IMR-90 (cell line): ENCODE measurements at regions not wholly inside any gene's neighbourhood (a gene's known extent, or its start where the extent isn't known, plus 50 kb on each side); places are given as distances from the start of the nearest gene placed in this dataset.

Experiments used
- ATAC-seq: fragments of 200-7000 bp; cut with Tn5 transposase; 2 replicates; pipeline ENCODE4 v1.9.1; 2020; ENCODE audit warnings: low read depth, mild to moderate bottlenecking, moderate library complexity
- BruUV-seq: library from RNA; stranded (reverse); fragments of 400-500 nt; replicated peaks from 2 replicates; lab custom pipeline; 2021; lab: Mats Ljungman, UMichigan
- CTCF ChIA-PET: fragments of 300-600 bp; formaldehyde crosslinking; extraction: SDS; loops from one replicate; lab custom pipeline; 2021; ENCODE audit warnings: antibody characterized with exemption; lab: Yijun Ruan, JAX
- POLR2A ChIA-PET: fragments of 300-600 bp; sonication (Branson Sonifier 250); formaldehyde crosslinking; loops from one replicate; lab custom pipeline; 2022; ENCODE audit warnings: antibody characterized with exemption; ENCODE audit not compliant: unreplicated experiment; lab: Charles Lee
- DNase-seq: peaks from one replicate; pipeline ENCODE4 v3.0.0; 2013
- H2AFZ ChIP-seq: replicated peaks from 2 replicates; pipeline ENCODE3; 2013; ENCODE audit warnings: low read length, mild to moderate bottlenecking; ENCODE audit not compliant: poor library complexity
- H2AK5ac ChIP-seq: 2 replicates; pipeline ENCODE4 v1.6.1; 2013; ENCODE audit warnings: low read depth, low read length, inconsistent platforms
- H2AK9ac ChIP-seq: replicated peaks from 2 replicates; pipeline ENCODE3; 2013; ENCODE audit warnings: mild to moderate bottlenecking, low read depth, low read length, moderate library complexity; ENCODE audit not compliant: poor library complexity
- H2BK120ac ChIP-seq: 2 replicates; pipeline ENCODE4 v1.6.1; 2013; ENCODE audit warnings: low read depth, low read length, inconsistent platforms
- H2BK15ac ChIP-seq: 3 replicates; pipeline ENCODE4 v1.6.1; 2013; ENCODE audit warnings: low read depth, low read length, inconsistent platforms
- H2BK20ac ChIP-seq: 2 replicates; pipeline ENCODE4 v1.6.1; 2013; ENCODE audit warnings: low read depth, mild to moderate bottlenecking, inconsistent platforms, low read length, moderate library complexity
- H2BK5ac ChIP-seq: 2 replicates; pipeline ENCODE4 v1.6.1; 2013; ENCODE audit warnings: mild to moderate bottlenecking, low read depth, low read length, inconsistent platforms; ENCODE audit not compliant: poor library complexity, severe bottlenecking
- H3K14ac ChIP-seq: replicated peaks from 2 replicates; pipeline ENCODE4 v1.6.1; 2013; ENCODE audit warnings: low read depth, low read length, inconsistent platforms
- H3K18ac ChIP-seq: 2 replicates; pipeline ENCODE4 v1.6.1; 2013; ENCODE audit warnings: low read depth, low read length, control low read depth
- H3K23ac ChIP-seq: 2 replicates; pipeline ENCODE4 v1.6.1; 2013; ENCODE audit warnings: low read depth, low read length, inconsistent platforms
- H3K27ac ChIP-seq: 2 replicates; pipeline ENCODE4 v1.5.1; 2013; ENCODE audit warnings: mild to moderate bottlenecking, control low read depth, low read length; ENCODE audit not compliant: insufficient read depth
- H3K27me3 ChIP-seq: 2 replicates; pipeline ENCODE4 v1.6.1; 2013; ENCODE audit warnings: low read length; ENCODE audit not compliant: control insufficient read depth, insufficient read depth
- H3K36me3 ChIP-seq: 2 replicates; pipeline ENCODE4 v1.6.1; 2013; ENCODE audit warnings: low read length, mixed read lengths; ENCODE audit not compliant: control insufficient read depth, insufficient read depth
- H3K4ac ChIP-seq: 2 replicates; pipeline ENCODE4 v1.6.1; 2013; ENCODE audit warnings: low read depth, low read length, inconsistent platforms
- H3K4me1 ChIP-seq: 2 replicates; pipeline ENCODE4 v1.6.1; 2013; ENCODE audit warnings: low read length, mixed read lengths; ENCODE audit not compliant: control insufficient read depth, insufficient read depth
- H3K4me2 ChIP-seq: 2 replicates; pipeline ENCODE4 v1.6.1; 2013; ENCODE audit warnings: low read depth, mild to moderate bottlenecking, control low read depth, low read length, moderate library complexity
- H3K4me3 ChIP-seq: 2 replicates; pipeline ENCODE4 v1.5.1; 2013; ENCODE audit warnings: low read depth, mild to moderate bottlenecking, control low read depth, low read length, moderate library complexity; ENCODE audit not compliant: insufficient read depth
- H3K56ac ChIP-seq: 2 replicates; pipeline ENCODE4 v1.6.1; 2013; ENCODE audit warnings: low read length, inconsistent platforms; ENCODE audit not compliant: insufficient read depth; ENCODE audit errors: extremely low read depth
- H3K79me1 ChIP-seq, 2 experiments: 2 replicates each; pipeline ENCODE4 v1.6.1; 2013; ENCODE audit warnings: low read length in 2 of 2, inconsistent platforms in 1 of 2, low read depth in 1 of 2
- H3K9ac ChIP-seq: 2 replicates; pipeline ENCODE4 v1.6.1; 2013; ENCODE audit warnings: low read depth, low read length, control low read depth
- H3K9me1 ChIP-seq: 2 replicates; pipeline ENCODE4 v1.6.1; 2013; ENCODE audit warnings: low read length, inconsistent platforms; ENCODE audit not compliant: insufficient read depth
- H3K9me3 ChIP-seq: 2 replicates; pipeline ENCODE4 v1.6.1; 2013; ENCODE audit warnings: low read length; ENCODE audit not compliant: control insufficient read depth, insufficient read depth
- H4K20me1 ChIP-seq: 2 replicates; pipeline ENCODE4 v1.6.1; 2013; ENCODE audit warnings: low read length, inconsistent platforms; ENCODE audit not compliant: insufficient read depth
- H4K5ac ChIP-seq: 2 replicates; pipeline ENCODE4 v1.6.1; 2013; ENCODE audit warnings: mild to moderate bottlenecking, low read depth, low read length, control low read depth
- H4K8ac ChIP-seq, 2 experiments: 2 replicates each; pipeline ENCODE4 v1.6.1; 2013; ENCODE audit warnings: low read depth in 2 of 2, low read length in 2 of 2, control low read depth in 1 of 2, inconsistent platforms in 1 of 2
- H4K91ac ChIP-seq: 2 replicates; pipeline ENCODE4 v1.6.1; 2013; ENCODE audit warnings: low read depth, low read length, inconsistent platforms; ENCODE audit not compliant: insufficient read depth
- BHLHE40 ChIP-seq: fragments of 150-350 bp; IDR thresholded peaks from 2 replicates; pipeline ENCODE4 v1.6.1; 2016; ENCODE audit warnings: mild to moderate bottlenecking, low read depth, low read length
- CEBPB ChIP-seq: IDR thresholded peaks from 2 replicates; pipeline ENCODE4 v1.6.1; 2012; ENCODE audit warnings: low read depth, low read length, improper control_type of control experiment
- CHD1 ChIP-seq: IDR thresholded peaks from 2 replicates; pipeline ENCODE4 v1.6.1; 2012; ENCODE audit warnings: low read depth, low read length, improper control_type of control experiment
- CTCF ChIP-seq: conservative IDR thresholded peaks from 2 replicates; pipeline ENCODE4 v1.5.1; 2012; ENCODE audit warnings: mild to moderate bottlenecking, low read depth, low read length, improper control_type of control experiment
- ELK1 ChIP-seq: fragments of 150-350 bp; IDR thresholded peaks from 2 replicates; pipeline ENCODE4 v1.6.1; 2016; ENCODE audit warnings: low read depth, mild to moderate bottlenecking, low read length, moderate library complexity, borderline replicate concordance
- FOS ChIP-seq: fragments of 150-350 bp; IDR thresholded peaks from 2 replicates; pipeline ENCODE4 v1.6.1; 2016; ENCODE audit warnings: low read depth, low read length
- MAZ ChIP-seq: IDR thresholded peaks from 2 replicates; pipeline ENCODE4 v1.6.1; 2012; ENCODE audit warnings: low read depth, mild to moderate bottlenecking, low read length, improper control_type of control experiment, moderate library complexity, borderline replicate concordance
- RAD21 ChIP-seq: IDR thresholded peaks from 2 replicates; pipeline ENCODE4 v1.6.1; 2012; ENCODE audit warnings: low read length, improper control_type of control experiment
- SMC3 ChIP-seq: fragments of 150-350 bp; IDR thresholded peaks from 2 replicates; pipeline ENCODE4 v1.6.1; 2016; ENCODE audit warnings: low read depth, mild to moderate bottlenecking, antibody characterized with exemption, low read length, moderate library complexity
- USF2 ChIP-seq: fragments of 150-350 bp; IDR thresholded peaks from 2 replicates; pipeline ENCODE4 v1.6.1; 2017; ENCODE audit warnings: mild to moderate bottlenecking, antibody characterized with exemption, low read length, low read depth
- dilution Hi-C: fragments of 300-500 bp; cut with HindIII; formaldehyde crosslinking; loops from one replicate; pipeline ENCODE4 v1.14.3; 2018; ENCODE audit warnings: low sequenced_read_pairs; ENCODE audit not compliant: unreplicated experiment
- in situ Hi-C: fragments of 300-500 bp; cut with MboI; formaldehyde crosslinking; loops from 3 replicates; pipeline ENCODE4 v1.14.3; 2019; ENCODE audit warnings: low sequenced_read_pairs, inconsistent platforms, mixed read lengths
- intact Hi-C: fragments of 100-400 bp; cut with micrococcal nuclease; formaldehyde crosslinking; loops from 2 replicates; pipeline ENCODE4 v1.10.0; 2022

DNA sequence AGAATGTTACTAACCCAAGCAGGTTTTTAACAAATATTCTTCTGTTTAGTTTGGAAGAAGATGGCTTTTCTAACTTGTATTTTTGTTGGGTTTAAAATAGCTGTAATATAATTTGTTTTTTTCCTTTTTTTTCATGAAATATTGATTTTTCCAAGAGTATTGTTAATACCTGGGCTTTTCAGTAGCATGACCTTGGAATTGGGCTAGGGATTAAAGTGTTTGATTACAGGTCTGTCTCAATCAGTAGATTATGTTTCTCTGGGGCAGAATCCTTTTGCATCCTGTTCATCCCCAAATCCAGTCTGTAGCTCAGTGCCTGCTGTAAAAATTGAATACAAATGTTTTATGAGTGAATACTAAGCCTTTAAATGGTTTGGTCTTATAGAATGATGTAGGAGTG, 479.8 kb downstream of the RAPGEF2 start:
- H2BK20ac ChIP-seq: no peak overlapping the region
- ChIA-PET CTCF (no interaction called here), POLR2A (no interaction called here)
- TF ChIP-seq CEBPB: no peak
- no peak for TF ChIP-seq RAD21
- no peak for TF ChIP-seq USF2
- TF ChIP-seq ELK1: no peak
- TF ChIP-seq CHD1: no peak
- TF ChIP-seq BHLHE40: no peak
- TF ChIP-seq CTCF: no peak
- TF ChIP-seq SMC3: no peak
- TF ChIP-seq MAZ: no peak
- no peak for TF ChIP-seq FOS
- no peak overlapping the region for H2AK9ac ChIP-seq
- H3K4me3 ChIP-seq: no peak overlapping the region
- no peak overlapping the region for H4K91ac ChIP-seq
- no peak overlapping the region for H3K4ac ChIP-seq
- H3K36me3 ChIP-seq: no peaks in the 10 kb centered on the region
- no peak overlapping the region for H3K9ac ChIP-seq
- in situ Hi-C loops (no loop called here), intact Hi-C loops (no loop called here), dilution Hi-C loops (no loop called here)
- no peak overlapping the region for H3K23ac ChIP-seq
- no peak overlapping the region for H4K5ac ChIP-seq
- H2AFZ ChIP-seq: no peak overlapping the region
- H2BK15ac ChIP-seq: no peak overlapping the region
- H3K79me1 ChIP-seq: no peaks in the 10 kb centered on the region
- no peak overlapping the region for H3K14ac ChIP-seq
- H3K27me3 ChIP-seq: no peaks in the 10 kb centered on the region
- H3K4me2 ChIP-seq: no peak overlapping the region
- H4K20me1 ChIP-seq: no peaks in the 10 kb centered on the region
- H2BK120ac ChIP-seq: no peak overlapping the region
- no peak for ATAC-seq
- no peak overlapping the region for H2AK5ac ChIP-seq
- BruUV-seq: no TSS peak
- H3K4me1 ChIP-seq: no peaks in the 10 kb centered on the region
- H4K8ac ChIP-seq: no peak overlapping the region
- H3K18ac ChIP-seq: no peak overlapping the region
- no peak overlapping the region for H3K56ac ChIP-seq
- no peak overlapping the region for H2BK5ac ChIP-seq
- H3K9me3 ChIP-seq: peaks cover 4% of the 10 kb centered on the region; the same call in 1 of the 2 replicates
- H3K27ac ChIP-seq: no peak overlapping the region
- DNase-seq: no peak
- no peaks in the 10 kb centered on the region for H3K9me1 ChIP-seq
